Heart left ventricle (tissue), 16 donors: ENCODE measurements at regions not wholly inside any gene's neighbourhood (a gene's known extent, or its start where the extent isn't known, plus 50 kb on each side); places are given as distances from the start of the nearest gene placed in this dataset.
"Not testable (repeated sequence)": the region's sequence is repeated elsewhere in the genome, so short reads cannot be mapped to it uniquely, and the experiment has no call there.

Source experiments
- ATAC-seq, 4 donors: fragments of 200-7000 bp; cut with Tn5 transposase; one replicate each; pipeline ENCODE4 v1.9.1; 2020 to 2022; ENCODE audit warnings: moderate library complexity in 4 of 4, mild to moderate bottlenecking in 3 of 4, moderate number of reproducible peaks in 1 of 4
- DNase-seq, 5 donors: peaks; one replicate each; pipeline ENCODE4 v3.0.0-alpha.2; 2020
- H3K27ac ChIP-seq, 12 donors: fragments of 200-600 bp; sonication (generic) in 4 of 12; one replicate each; pipeline versions ENCODE4 v1.5.0 to v1.8.0; 2016 to 2022; ENCODE audit warnings: mild to moderate bottlenecking in 2 of 12
- H3K27me3 ChIP-seq, 9 donors: fragments of 200-600 bp; sonication (generic) in 2 of 9; one replicate each; pipeline versions ENCODE4 v1.5.1 to v1.8.0; 2016 to 2022; ENCODE audit warnings: mild to moderate bottlenecking in 3 of 9
- H3K36me3 ChIP-seq, 9 donors: fragments of 200-600 bp; sonication (generic) in 2 of 9; one replicate each; pipeline versions ENCODE4 v1.5.0 to v1.8.0; 2018 to 2022; ENCODE audit warnings: mild to moderate bottlenecking in 2 of 9
- H3K4me1 ChIP-seq, 12 donors: fragments of 200-600 bp; sonication (generic) in 4 of 12; one replicate each; pipeline versions ENCODE4 v1.5.0 to v1.8.0; 2016 to 2022; ENCODE audit warnings: mild to moderate bottlenecking in 3 of 12
- H3K4me3 ChIP-seq, 12 donors: fragments of 200-600 bp; sonication (generic) in 4 of 12; one replicate each; pipeline versions ENCODE4 v1.5.0 to v1.8.0; 2017 to 2022; ENCODE audit warnings: mild to moderate bottlenecking in 9 of 12, moderate library complexity in 4 of 12
- H3K9me3 ChIP-seq, 12 donors: fragments of 200-600 bp; sonication (generic) in 4 of 12; one replicate each; pipeline versions ENCODE4 v1.5.0 to v1.8.0; 2016 to 2022; ENCODE audit warnings: mild to moderate bottlenecking in 1 of 12
- CTCF ChIP-seq, 12 donors: fragments of 200-600 bp; sonication (generic) in 4 of 12; IDR thresholded peaks; one replicate each; pipeline versions ENCODE4 v1.5.0 to v1.8.0; 2018 to 2022; ENCODE audit warnings: antibody characterized with exemption in 12 of 12, mild to moderate bottlenecking in 5 of 12
- WGBS, 4 donors: extraction: QIAGEN DNeasy Blood & Tissue Kit in 2 of 4; methylation state at CpG; one replicate each; pipeline versions ENCODE4 v1.1.5 to v1.1.7; 2013 to 2018; 5-methylcytosine and 5-hydroxymethylcytosine counted together
- intact Hi-C, 10 donors: fragments of 100-400 bp; cut with DNase I; formaldehyde crosslinking; loops; one replicate each; pipeline versions ENCODE4 v1.11.1 to v1.14.2; 2022
- donor health status: ischemic (EF 13 %, LVEDD 7.1; RV severe dilation, severe dysfunction).
- donor health status: healthy with polysubstance abuse.
- donor health status: DM: no; HTN: yes; CAD: no.
- donor health status: DM: no; HTN: no; CAD: no.
- donor health status: ischemic (EF 25% LVEDD 6.9; RV normal size, moderate dysfunction).
- donor health status: ischemic (EF 25% LVEDD 5.7; RV mildly dilated, moderate dysfunction).
- donor health status: healthy.
- donor health status: DM: yes; HTN: yes; CAD: no.
- donor health status: ischemic (EF 35%, LVEDD 5.7; RV mildly dilated, moderate dysfunction).
- donor health status: nonischemic (EF 11% LVEDD 7.7; RV severe dilation, severe dysfunction).
- donor health status: DM: yes; HTN: yes; CAD: no.
- donor health status: PGD.
- donor health status: ischemic (EF 29% LVEDD 5.4; RV normal size, mild dysfunction).
- donor health status: nonischemic (EF 23%, LVEDD 6.1; RV moderate dilation, normal function).

GRCh38 chr7:6938284-6938683 is 112.2 kb upstream of the CCZ1B start:
- H3K4me1 ChIP-seq, H3K27me3 ChIP-seq, DNase-seq, intact Hi-C loops, H3K27ac ChIP-seq, H3K9me3 ChIP-seq, ATAC-seq, H3K4me3 ChIP-seq, H3K36me3 ChIP-seq: not testable (repeated sequence)
- peak; percentile 28 to 58 (median 38) for TF ChIP-seq CTCF (IDR thresholded peaks at IDR 0.05)
- 11 to 31% (median 15%) methylated on average over 3 to 4 of the region's 4 CpGs for WGBS, 4 donors

GRCh38 chr7:6939126-6939525 is 113.1 kb upstream of the CCZ1B start:
- ATAC-seq, H3K4me3 ChIP-seq, H3K9me3 ChIP-seq, H3K36me3 ChIP-seq, H3K27ac ChIP-seq, H3K4me1 ChIP-seq, DNase-seq, intact Hi-C loops, H3K27me3 ChIP-seq: not testable (repeated sequence)
- 69 to 83% (median 80%) methylated on average over 10 to 11 of the region's 11 CpGs for WGBS, 4 donors

- H3K36me3 ChIP-seq, H3K27me3 ChIP-seq, H3K27ac ChIP-seq, H3K9me3 ChIP-seq, H3K4me3 ChIP-seq, ATAC-seq, H3K4me1 ChIP-seq, DNase-seq, intact Hi-C loops: not testable (repeated sequence)
- 83 to 90% (median 85%) methylated on average over 13 to 17 of the region's 17 CpGs for WGBS, 4 donors
Measured at GRCh38 chr7:6939896-6940295, 113.8 kb upstream of the CCZ1B start.

GRCh38 chr7:6946873-6947272 is 120.8 kb upstream of the CCZ1B start:
- DNase-seq, H3K27ac ChIP-seq, H3K9me3 ChIP-seq, H3K36me3 ChIP-seq, intact Hi-C loops, ATAC-seq, H3K27me3 ChIP-seq, H3K4me3 ChIP-seq, H3K4me1 ChIP-seq: not testable (repeated sequence)
- WGBS, 4 donors = 73 to 78% (median 76%) methylated on average over 5 of the region's 5 CpGs

GRCh38 chr7:6950231-6950630 is 124.2 kb upstream of the CCZ1B start:
- H3K27me3 ChIP-seq, H3K4me1 ChIP-seq, intact Hi-C loops, H3K27ac ChIP-seq, H3K9me3 ChIP-seq, H3K36me3 ChIP-seq, DNase-seq, H3K4me3 ChIP-seq, ATAC-seq: not testable (repeated sequence)
- WGBS, 4 donors = 41 to 66% (median 55%) methylated on average over 13 to 15 of the region's 15 CpGs

GRCh38 chr7:6951553-6951952 is 125.5 kb upstream of the CCZ1B start:
- 76 to 93% (median 88%) methylated on average over 2 of the region's 2 CpGs for WGBS, 4 donors
- intact Hi-C loops, H3K9me3 ChIP-seq, DNase-seq, H3K27me3 ChIP-seq, H3K4me3 ChIP-seq, H3K27ac ChIP-seq, H3K4me1 ChIP-seq, H3K36me3 ChIP-seq, ATAC-seq: not testable (repeated sequence)

GRCh38 chr7:6953138-6953797 is 127.2 kb upstream of the CCZ1B start:
- TF ChIP-seq CTCF (IDR thresholded peaks at IDR 0.05) = peak; percentile 15 to 55 (median 40)
- H3K9me3 ChIP-seq, H3K27ac ChIP-seq, H3K4me1 ChIP-seq, ATAC-seq, intact Hi-C loops, DNase-seq, H3K27me3 ChIP-seq, H3K36me3 ChIP-seq, H3K4me3 ChIP-seq: not testable (repeated sequence)
- 37 to 40% (median 38%) methylated on average over 16 of the region's 16 CpGs for WGBS, 4 donors

DNA sequence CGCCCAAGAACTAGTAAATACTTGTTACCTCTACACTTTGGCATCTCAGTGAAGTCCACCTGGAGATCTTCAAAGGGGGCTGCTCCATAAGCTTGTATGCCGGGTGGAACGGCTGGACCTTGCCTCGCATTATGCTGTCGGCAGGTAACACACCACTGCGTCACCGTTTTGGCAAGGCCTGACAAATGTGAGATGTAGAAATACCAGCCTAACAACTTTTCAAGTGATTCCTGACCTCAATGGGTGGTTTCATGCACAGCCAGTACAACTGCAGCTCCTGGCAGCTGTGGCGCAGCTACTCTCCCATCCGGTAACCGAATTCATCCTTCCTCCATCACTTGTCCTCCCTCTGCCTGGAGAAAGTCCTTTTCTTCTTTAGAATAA is 127.7 kb upstream of the CCZ1B start:
- H3K9me3 ChIP-seq, H3K4me1 ChIP-seq, ATAC-seq, H3K36me3 ChIP-seq, H3K27ac ChIP-seq, H3K27me3 ChIP-seq, intact Hi-C loops, H3K4me3 ChIP-seq, DNase-seq: not testable (repeated sequence)
- 71 to 96% (median 80%) methylated on average over 8 to 10 of the region's 10 CpGs for WGBS, 4 donors

GRCh38 chr7:6955385-6955784 is 129.3 kb upstream of the CCZ1B start:
- not testable (repeated sequence) for H3K27ac ChIP-seq, ATAC-seq, H3K4me3 ChIP-seq, H3K36me3 ChIP-seq, DNase-seq, H3K4me1 ChIP-seq, H3K27me3 ChIP-seq, H3K9me3 ChIP-seq
- intact Hi-C loops = loop anchor here in 1 of 10 donors (5.0 kb wide), 1 partner anchor 582 kb away; the partner anchor contains the start of gene COL28A1
- WGBS, 4 donors = 92 to 94% (median 93%) methylated on average over 8 to 12 of the region's 12 CpGs
